Progenitor cell of endocrine pancreas (in vitro differentiated cells): ENCODE measurements at regions not wholly inside any gene's neighbourhood (a gene's known extent, or its start where the extent isn't known, plus 50 kb on each side); places are given as distances from the start of the nearest gene placed in this dataset.

Source experiments
- DNase-seq: peaks from one replicate; pipeline ENCODE4 v3.0.0; 2021; ENCODE audit warnings: low spot score; ENCODE audit not compliant: unreplicated experiment
- H3K27ac Mint-ChIP-seq: 2 replicates; pipeline ENCODE4 v1.8.0; 2021; ENCODE audit warnings: mild to moderate bottlenecking, moderate library complexity, mixed read lengths
- H3K27me3 Mint-ChIP-seq: 2 replicates; pipeline ENCODE4 v1.8.0; 2021; ENCODE audit warnings: mixed read lengths
- H3K36me3 Mint-ChIP-seq: 2 replicates; pipeline ENCODE4 v1.8.0; 2022; ENCODE audit warnings: mixed read lengths; ENCODE audit not compliant: insufficient read depth
- H3K4me1 Mint-ChIP-seq: 2 replicates; pipeline ENCODE4 v1.8.0; 2021; ENCODE audit warnings: low read depth, mixed read lengths
- H3K4me3 Mint-ChIP-seq: 2 replicates; pipeline ENCODE4 v1.8.0; 2021; ENCODE audit warnings: low read depth, mild to moderate bottlenecking, moderate library complexity, mixed read lengths
- H3K9me3 Mint-ChIP-seq: 2 replicates; pipeline ENCODE4 v1.8.0; 2021; ENCODE audit warnings: low read depth, mixed read lengths
- TF ChIP-seq, protein P1 (sequence below): fragments of 200-600 bp; sonication (generic); IDR thresholded peaks from one replicate; pipeline ENCODE4 v1.5.0; 2021; ENCODE audit warnings: antibody characterized with exemption, mild to moderate bottlenecking; ENCODE audit not compliant: unreplicated experiment

DNA sequence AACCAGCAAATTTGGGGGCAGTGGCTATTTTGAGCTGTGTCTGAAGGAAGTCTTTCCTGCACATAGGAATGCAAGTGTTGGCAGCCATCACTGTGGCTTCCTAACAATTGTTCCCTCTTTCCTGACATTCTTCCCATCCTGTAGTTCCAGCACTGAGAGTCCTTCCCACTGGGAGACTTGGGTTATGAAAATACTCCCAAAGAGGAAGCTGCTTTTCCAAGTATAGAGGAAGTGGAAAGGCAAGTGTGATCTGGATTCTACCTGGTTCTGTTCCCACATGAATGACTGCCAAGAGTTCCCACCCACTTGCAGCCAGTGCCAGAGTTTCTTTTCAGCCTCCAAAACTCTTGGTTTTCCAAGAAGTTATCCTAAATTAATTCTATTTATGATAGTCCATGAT, 98.5 kb upstream of the CD53 start:
- H3K4me3 Mint-ChIP-seq: no peak overlapping the region
- no peak for DNase-seq
- no peak overlapping the region for H3K27ac Mint-ChIP-seq
- peaks cover 36% of the 10 kb centered on the region for H3K27me3 Mint-ChIP-seq
- H3K36me3 Mint-ChIP-seq: no peaks in the 10 kb centered on the region
- no peaks in the 10 kb centered on the region for H3K4me1 Mint-ChIP-seq
- peaks cover 4% of the 10 kb centered on the region for H3K9me3 Mint-ChIP-seq
- TF ChIP-seq, protein P1, sequence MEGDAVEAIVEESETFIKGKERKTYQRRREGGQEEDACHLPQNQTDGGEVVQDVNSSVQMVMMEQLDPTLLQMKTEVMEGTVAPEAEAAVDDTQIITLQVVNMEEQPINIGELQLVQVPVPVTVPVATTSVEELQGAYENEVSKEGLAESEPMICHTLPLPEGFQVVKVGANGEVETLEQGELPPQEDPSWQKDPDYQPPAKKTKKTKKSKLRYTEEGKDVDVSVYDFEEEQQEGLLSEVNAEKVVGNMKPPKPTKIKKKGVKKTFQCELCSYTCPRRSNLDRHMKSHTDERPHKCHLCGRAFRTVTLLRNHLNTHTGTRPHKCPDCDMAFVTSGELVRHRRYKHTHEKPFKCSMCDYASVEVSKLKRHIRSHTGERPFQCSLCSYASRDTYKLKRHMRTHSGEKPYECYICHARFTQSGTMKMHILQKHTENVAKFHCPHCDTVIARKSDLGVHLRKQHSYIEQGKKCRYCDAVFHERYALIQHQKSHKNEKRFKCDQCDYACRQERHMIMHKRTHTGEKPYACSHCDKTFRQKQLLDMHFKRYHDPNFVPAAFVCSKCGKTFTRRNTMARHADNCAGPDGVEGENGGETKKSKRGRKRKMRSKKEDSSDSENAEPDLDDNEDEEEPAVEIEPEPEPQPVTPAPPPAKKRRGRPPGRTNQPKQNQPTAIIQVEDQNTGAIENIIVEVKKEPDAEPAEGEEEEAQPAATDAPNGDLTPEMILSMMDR: no peak

DNA sequence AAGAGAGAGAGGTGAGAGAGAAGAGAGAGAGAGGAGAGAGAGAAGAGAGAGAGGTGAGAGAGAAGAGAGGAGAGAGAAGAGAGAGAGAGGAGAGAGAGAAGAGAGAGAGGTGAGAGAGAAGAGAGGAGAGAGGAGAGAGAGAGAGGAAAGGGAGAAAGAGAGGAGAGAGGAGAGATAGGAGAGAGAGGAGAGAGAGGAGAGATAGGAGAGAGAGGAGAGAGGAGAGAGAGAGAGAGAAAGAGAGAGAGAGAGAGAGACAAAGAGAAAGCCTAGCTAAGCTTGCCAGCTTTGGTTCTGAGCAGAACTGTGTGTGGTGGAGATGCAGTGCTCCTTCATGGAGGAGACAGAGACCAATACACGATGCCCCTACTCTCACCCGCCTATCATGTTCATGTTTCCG, 99.1 kb upstream of the KCNA3 start:
- H3K9me3 Mint-ChIP-seq: peaks cover 4% of the 10 kb centered on the region
- peaks cover 37% of the 10 kb centered on the region for H3K27me3 Mint-ChIP-seq
- no peak overlapping the region for H3K27ac Mint-ChIP-seq
- no peak for DNase-seq
- TF ChIP-seq, protein P1: no peak
- no peaks in the 10 kb centered on the region for H3K4me1 Mint-ChIP-seq
- no peaks in the 10 kb centered on the region for H3K36me3 Mint-ChIP-seq
- no peak overlapping the region for H3K4me3 Mint-ChIP-seq

DNA sequence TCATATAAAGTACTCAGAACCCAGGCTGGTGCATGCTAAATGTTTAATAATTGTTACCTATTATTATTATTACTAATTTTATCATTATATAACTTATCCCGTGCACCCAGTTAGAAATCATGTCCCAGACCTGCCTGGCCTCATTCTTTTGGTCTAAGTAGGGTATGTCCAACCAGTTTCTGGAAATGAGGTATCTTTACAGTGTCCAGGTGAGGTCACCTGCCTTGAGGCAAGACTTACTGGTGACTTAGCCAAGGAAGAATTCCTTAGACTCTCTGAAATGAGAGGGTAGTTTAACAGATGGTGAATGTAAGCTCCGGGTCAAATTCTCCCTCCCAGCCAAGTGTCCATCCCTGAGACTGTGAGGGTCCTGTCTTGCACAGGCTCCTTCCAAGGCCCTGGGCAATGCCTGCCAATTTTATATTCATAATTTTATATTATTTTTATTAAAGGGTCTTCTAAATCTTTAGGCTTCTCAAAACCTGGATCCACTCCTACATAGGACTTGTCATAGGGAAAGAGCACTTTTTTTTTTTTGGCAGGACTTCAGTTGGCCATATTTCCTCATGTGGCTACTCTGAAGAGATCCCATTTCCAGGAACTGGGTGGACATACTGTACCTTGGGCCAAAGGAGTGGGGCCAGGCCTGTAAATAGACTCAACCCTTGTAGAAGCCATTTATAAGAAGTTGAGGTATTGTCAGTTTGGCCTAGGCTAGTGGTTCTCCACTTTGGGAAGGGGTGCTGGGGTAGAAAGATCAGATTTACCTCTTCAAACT, 96.7 kb upstream of the KCNA3 start:
- peaks cover 4% of the 10 kb centered on the region for H3K9me3 Mint-ChIP-seq
- H3K27me3 Mint-ChIP-seq: peaks cover 54% of the 10 kb centered on the region
- H3K4me3 Mint-ChIP-seq: no peak overlapping the region
- DNase-seq: no peak
- no peak overlapping the region for H3K27ac Mint-ChIP-seq
- no peaks in the 10 kb centered on the region for H3K4me1 Mint-ChIP-seq
- H3K36me3 Mint-ChIP-seq: no peaks in the 10 kb centered on the region
- TF ChIP-seq, protein P1: no peak

DNA sequence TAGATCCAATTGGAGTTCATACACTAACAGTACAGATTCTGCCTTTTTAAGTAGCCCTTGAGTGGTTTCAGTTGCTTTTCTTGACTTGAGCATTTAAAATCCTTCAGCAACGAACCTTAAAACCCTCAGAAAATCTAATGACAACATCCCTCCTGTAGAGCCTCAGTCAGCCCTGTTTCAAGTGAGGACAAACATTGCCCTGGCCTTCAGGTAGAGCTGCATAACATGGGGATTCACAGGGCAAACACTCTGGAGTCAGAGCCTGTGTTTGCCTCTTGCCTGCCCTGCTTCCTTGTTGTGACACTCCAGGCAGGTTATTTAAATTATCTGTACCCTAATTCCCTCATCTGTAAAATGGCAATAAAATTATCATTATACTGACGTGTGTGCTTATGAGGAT, 96.1 kb upstream of the KCNA3 start:
- Mint-ChIP-seq H3K36me3 (no peaks in the 10 kb centered on the region), H3K27me3 (peaks cover 52% of the 10 kb centered on the region)

GRCh38 chr1:110768605-110769004, 93.9 kb upstream of the KCNA3 start:
- Mint-ChIP-seq H3K27me3 (peaks cover 60% of the 10 kb centered on the region), H3K27ac (no peak overlapping the region), H3K36me3 (no peaks in the 10 kb centered on the region), H3K4me3 (no peak overlapping the region), H3K4me1 (no peaks in the 10 kb centered on the region), H3K9me3 (peaks cover 4% of the 10 kb centered on the region)
- TF ChIP-seq, protein P1: no peak
- no peak for DNase-seq

More for the DNA sequence above, 96.1 kb upstream of the KCNA3 start:
- H3K4me3 Mint-ChIP-seq: no peak overlapping the region
- peaks cover 4% of the 10 kb centered on the region for H3K9me3 Mint-ChIP-seq
- no peak for DNase-seq
- TF ChIP-seq, protein P1: no peak
- no peak overlapping the region for H3K27ac Mint-ChIP-seq
- no peaks in the 10 kb centered on the region for H3K4me1 Mint-ChIP-seq
